WTC11 (cell line): ENCODE measurements at regions not wholly inside any gene's neighbourhood (a gene's known extent, or its start where the extent isn't known, plus 50 kb on each side); places are given as distances from the start of the nearest gene placed in this dataset.

Experiments used
- ATAC-seq: fragments of 200-7000 bp; cut with Tn5 transposase; 2 replicates; pipeline ENCODE4 v1.10.0; 2021; ENCODE audit warnings: mild to moderate bottlenecking, moderate library complexity
- CTCF ChIA-PET: fragments of 300-600 bp; sonication (Branson Sonifier 250); formaldehyde crosslinking; loops from one replicate; lab custom pipeline; 2021; ENCODE audit warnings: antibody characterized with exemption; lab: Charles Lee
- POLR2A ChIA-PET: fragments of 350-600 bp; sonication (Branson Sonifier 250); formaldehyde crosslinking; loops from one replicate; lab custom pipeline; 2021; ENCODE audit warnings: antibody characterized with exemption; lab: Charles Lee
- DNase-seq: peaks from one replicate; pipeline ENCODE4 v3.0.0; 2021; ENCODE audit warnings: low spot score
- H3K27ac Mint-ChIP-seq: 2 replicates; pipeline ENCODE4 v1.8.0; 2021; ENCODE audit warnings: mixed read lengths
- H3K27me3 Mint-ChIP-seq: 2 replicates; pipeline ENCODE4 v1.8.0; 2021; ENCODE audit warnings: low read depth, mild to moderate bottlenecking, moderate library complexity, mixed read lengths
- H3K36me3 Mint-ChIP-seq: 2 replicates; pipeline ENCODE4 v1.8.0; 2021; ENCODE audit warnings: mixed read lengths
- H3K4me1 Mint-ChIP-seq: 2 replicates; pipeline ENCODE4 v1.8.0; 2022; ENCODE audit warnings: mixed read lengths
- H3K4me3 Mint-ChIP-seq: 2 replicates; pipeline ENCODE4 v1.8.0; 2021; ENCODE audit warnings: mild to moderate bottlenecking, moderate library complexity, mixed read lengths
- H3K9me3 Mint-ChIP-seq: 2 replicates; pipeline ENCODE4 v1.8.0; 2021; ENCODE audit warnings: mixed read lengths
- ATF1 ChIP-seq: sonication (generic); formaldehyde crosslinking; IDR thresholded peaks from 2 replicates; pipeline ENCODE4 v1.8.1; 2023; ENCODE audit warnings: mild to moderate bottlenecking, moderate library complexity, missing genetic modification reagents
- ATF2 ChIP-seq: sonication (generic); formaldehyde crosslinking; IDR thresholded peaks from 2 replicates; pipeline ENCODE4 v1.8.1; 2022; ENCODE audit warnings: low read depth, missing genetic modification reagents, borderline replicate concordance
- ESRRA ChIP-seq: sonication (generic); formaldehyde crosslinking; IDR thresholded peaks from 2 replicates; pipeline ENCODE4 v1.8.1; 2022; ENCODE audit warnings: mild to moderate bottlenecking, missing genetic modification reagents, borderline replicate concordance
- FOXP4 ChIP-seq: sonication (generic); formaldehyde crosslinking; IDR thresholded peaks from 2 replicates; pipeline ENCODE4 v1.8.0; 2022; ENCODE audit warnings: mild to moderate bottlenecking, missing genetic modification reagents
- HMGA2 ChIP-seq: fragments of 250-450 bp; sonication (Bioruptor Pico); IDR thresholded peaks from 2 replicates; pipeline ENCODE4 v1.4.0; 2021; ENCODE audit warnings: mild to moderate bottlenecking, moderate library complexity
- MYBL2 ChIP-seq: sonication (generic); formaldehyde crosslinking; IDR thresholded peaks from 2 replicates; pipeline ENCODE4 v1.8.1; 2023; ENCODE audit warnings: mild to moderate bottlenecking, moderate library complexity, missing genetic modification reagents
- NFYB ChIP-seq: sonication (generic); formaldehyde crosslinking; conservative IDR thresholded peaks from 2 replicates; pipeline ENCODE4 v1.8.0; 2022; ENCODE audit warnings: low read depth, missing genetic modification reagents
- NR3C1 ChIP-seq: sonication (generic); formaldehyde crosslinking; conservative IDR thresholded peaks from 2 replicates; pipeline ENCODE4 v1.8.1; 2023; ENCODE audit warnings: low read depth, mild to moderate bottlenecking, missing genetic modification reagents
- RELA ChIP-seq: sonication (generic); formaldehyde crosslinking; IDR thresholded peaks from 2 replicates; pipeline ENCODE4 v1.8.1; 2022; ENCODE audit warnings: missing genetic modification reagents, mild to moderate bottlenecking, borderline replicate concordance
- RORB ChIP-seq: fragments of 250-450 bp; sonication (Bioruptor Pico); IDR thresholded peaks from 2 replicates; pipeline ENCODE4 v1.9.0; 2021; ENCODE audit warnings: mild to moderate bottlenecking
- TEAD4 ChIP-seq: sonication (generic); formaldehyde crosslinking; IDR thresholded peaks from 2 replicates; pipeline ENCODE4 v1.8.0; 2022; ENCODE audit warnings: mild to moderate bottlenecking, missing genetic modification reagents
- ZBTB43 ChIP-seq: sonication (generic); formaldehyde crosslinking; IDR thresholded peaks from 2 replicates; pipeline ENCODE4 v1.8.1; 2023; ENCODE audit warnings: mild to moderate bottlenecking, missing genetic modification reagents
- ZNF396 ChIP-seq: fragments of 250-450 bp; sonication (Bioruptor Pico); IDR thresholded peaks from 2 replicates; pipeline ENCODE4 v1.8.0; 2021; ENCODE audit warnings: mild to moderate bottlenecking, moderate library complexity, borderline replicate concordance
- TF ChIP-seq, protein P1 (sequence below): sonication (generic); formaldehyde crosslinking; IDR thresholded peaks from 2 replicates; pipeline ENCODE4 v1.8.0; 2022; ENCODE audit warnings: mild to moderate bottlenecking, missing genetic modification reagents
- TF ChIP-seq, protein P2 (sequence below): fragments of 250-450 bp; sonication (Bioruptor Pico); IDR thresholded peaks from 2 replicates; pipeline ENCODE4 v1.9.0; 2021; ENCODE audit warnings: moderate library complexity, mild to moderate bottlenecking, inconsistent platforms, borderline replicate concordance
- TF ChIP-seq, protein P3 (sequence below): sonication (generic); formaldehyde crosslinking; conservative IDR thresholded peaks from 2 replicates; pipeline ENCODE4 v1.8.1; 2022; ENCODE audit warnings: mild to moderate bottlenecking, missing genetic modification reagents
- TF ChIP-seq, protein P4 (sequence below): sonication (generic); formaldehyde crosslinking; IDR thresholded peaks from 2 replicates; pipeline ENCODE4 v1.8.1; 2022; ENCODE audit warnings: mild to moderate bottlenecking, missing genetic modification reagents, moderate library complexity, borderline replicate concordance
- TF ChIP-seq, protein P5 (sequence below): sonication (generic); formaldehyde crosslinking; conservative IDR thresholded peaks from 2 replicates; pipeline ENCODE4 v1.8.1; 2023; ENCODE audit warnings: mild to moderate bottlenecking, low read depth, missing genetic modification reagents, moderate library complexity
- TF ChIP-seq, protein P6 (sequence below): sonication (generic); formaldehyde crosslinking; IDR thresholded peaks from 2 replicates; pipeline ENCODE4 v1.8.0; 2023; ENCODE audit warnings: missing genetic modification reagents

- POLR2A ChIA-PET = no interaction called here
- Mint-ChIP-seq H3K36me3 (no peaks in the 10 kb centered on the region), H3K27me3 (peaks cover 7% of the 10 kb centered on the region), H3K27ac (no peak overlapping the region), H3K4me3 (no peak overlapping the region), H3K9me3 (no peaks in the 10 kb centered on the region), H3K4me1 (peaks cover 5% of the 10 kb centered on the region)
- TF ChIP-seq, protein P1, sequence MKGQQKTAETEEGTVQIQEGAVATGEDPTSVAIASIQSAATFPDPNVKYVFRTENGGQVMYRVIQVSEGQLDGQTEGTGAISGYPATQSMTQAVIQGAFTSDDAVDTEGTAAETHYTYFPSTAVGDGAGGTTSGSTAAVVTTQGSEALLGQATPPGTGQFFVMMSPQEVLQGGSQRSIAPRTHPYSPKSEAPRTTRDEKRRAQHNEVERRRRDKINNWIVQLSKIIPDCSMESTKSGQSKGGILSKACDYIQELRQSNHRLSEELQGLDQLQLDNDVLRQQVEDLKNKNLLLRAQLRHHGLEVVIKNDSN = no peak
- TF ChIP-seq TEAD4 (CRISPR knock-in tag) (no peak), NR3C1 (CRISPR knock-in tag) (no peak), RORB (CRISPR knock-in tag) (no peak), ZBTB43 (CRISPR knock-in tag) (no peak), ATF1 (no peak), ESRRA (CRISPR knock-in tag) (no peak), RELA (CRISPR knock-in tag) (no peak)
- TF ChIP-seq, protein P2, sequence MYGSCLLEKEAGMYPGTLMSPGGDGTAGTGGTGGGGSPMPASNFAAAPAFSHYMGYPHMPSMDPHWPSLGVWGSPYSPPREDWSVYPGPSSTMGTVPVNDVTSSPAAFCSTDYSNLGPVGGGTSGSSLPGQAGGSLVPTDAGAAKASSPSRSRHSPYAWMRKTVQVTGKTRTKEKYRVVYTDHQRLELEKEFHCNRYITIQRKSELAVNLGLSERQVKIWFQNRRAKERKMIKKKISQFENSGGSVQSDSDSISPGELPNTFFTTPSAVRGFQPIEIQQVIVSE (CRISPR knock-in tag) = no peak
- TF ChIP-seq, protein P3, sequence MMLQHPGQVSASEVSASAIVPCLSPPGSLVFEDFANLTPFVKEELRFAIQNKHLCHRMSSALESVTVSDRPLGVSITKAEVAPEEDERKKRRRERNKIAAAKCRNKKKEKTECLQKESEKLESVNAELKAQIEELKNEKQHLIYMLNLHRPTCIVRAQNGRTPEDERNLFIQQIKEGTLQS = no peak
- TF ChIP-seq, protein P4, sequence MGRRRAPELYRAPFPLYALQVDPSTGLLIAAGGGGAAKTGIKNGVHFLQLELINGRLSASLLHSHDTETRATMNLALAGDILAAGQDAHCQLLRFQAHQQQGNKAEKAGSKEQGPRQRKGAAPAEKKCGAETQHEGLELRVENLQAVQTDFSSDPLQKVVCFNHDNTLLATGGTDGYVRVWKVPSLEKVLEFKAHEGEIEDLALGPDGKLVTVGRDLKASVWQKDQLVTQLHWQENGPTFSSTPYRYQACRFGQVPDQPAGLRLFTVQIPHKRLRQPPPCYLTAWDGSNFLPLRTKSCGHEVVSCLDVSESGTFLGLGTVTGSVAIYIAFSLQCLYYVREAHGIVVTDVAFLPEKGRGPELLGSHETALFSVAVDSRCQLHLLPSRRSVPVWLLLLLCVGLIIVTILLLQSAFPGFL (CRISPR knock-in tag) = no peak
- TF ChIP-seq, protein P5, sequence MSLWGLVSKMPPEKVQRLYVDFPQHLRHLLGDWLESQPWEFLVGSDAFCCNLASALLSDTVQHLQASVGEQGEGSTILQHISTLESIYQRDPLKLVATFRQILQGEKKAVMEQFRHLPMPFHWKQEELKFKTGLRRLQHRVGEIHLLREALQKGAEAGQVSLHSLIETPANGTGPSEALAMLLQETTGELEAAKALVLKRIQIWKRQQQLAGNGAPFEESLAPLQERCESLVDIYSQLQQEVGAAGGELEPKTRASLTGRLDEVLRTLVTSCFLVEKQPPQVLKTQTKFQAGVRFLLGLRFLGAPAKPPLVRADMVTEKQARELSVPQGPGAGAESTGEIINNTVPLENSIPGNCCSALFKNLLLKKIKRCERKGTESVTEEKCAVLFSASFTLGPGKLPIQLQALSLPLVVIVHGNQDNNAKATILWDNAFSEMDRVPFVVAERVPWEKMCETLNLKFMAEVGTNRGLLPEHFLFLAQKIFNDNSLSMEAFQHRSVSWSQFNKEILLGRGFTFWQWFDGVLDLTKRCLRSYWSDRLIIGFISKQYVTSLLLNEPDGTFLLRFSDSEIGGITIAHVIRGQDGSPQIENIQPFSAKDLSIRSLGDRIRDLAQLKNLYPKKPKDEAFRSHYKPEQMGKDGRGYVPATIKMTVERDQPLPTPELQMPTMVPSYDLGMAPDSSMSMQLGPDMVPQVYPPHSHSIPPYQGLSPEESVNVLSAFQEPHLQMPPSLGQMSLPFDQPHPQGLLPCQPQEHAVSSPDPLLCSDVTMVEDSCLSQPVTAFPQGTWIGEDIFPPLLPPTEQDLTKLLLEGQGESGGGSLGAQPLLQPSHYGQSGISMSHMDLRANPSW (CRISPR knock-in tag) = no peak
- TF ChIP-seq, protein P6, sequence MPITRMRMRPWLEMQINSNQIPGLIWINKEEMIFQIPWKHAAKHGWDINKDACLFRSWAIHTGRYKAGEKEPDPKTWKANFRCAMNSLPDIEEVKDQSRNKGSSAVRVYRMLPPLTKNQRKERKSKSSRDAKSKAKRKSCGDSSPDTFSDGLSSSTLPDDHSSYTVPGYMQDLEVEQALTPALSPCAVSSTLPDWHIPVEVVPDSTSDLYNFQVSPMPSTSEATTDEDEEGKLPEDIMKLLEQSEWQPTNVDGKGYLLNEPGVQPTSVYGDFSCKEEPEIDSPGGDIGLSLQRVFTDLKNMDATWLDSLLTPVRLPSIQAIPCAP (CRISPR knock-in tag) = no peak
- CTCF ChIA-PET = no interaction called here
- DNase-seq = no peak
- no peak for ATAC-seq
Observed at GRCh38 chr11:27882066-27882697, 181.9 kb upstream of the BDNF start.

GRCh38 chr11:27875831-27876775 lies 175.8 kb upstream of the BDNF start:
- no peak overlapping the region for H3K27ac Mint-ChIP-seq
- DNase-seq (no peak), ATAC-seq (no peak)
- CTCF ChIA-PET = no interaction called here
- POLR2A ChIA-PET = no interaction called here
- peaks cover 3% of the 10 kb centered on the region for H3K27me3 Mint-ChIP-seq
- H3K36me3 Mint-ChIP-seq = no peaks in the 10 kb centered on the region
- no peak overlapping the region for H3K4me3 Mint-ChIP-seq
- TF ChIP-seq MYBL2 (CRISPR knock-in tag) (no peak), NFYB (CRISPR knock-in tag) (no peak), HMGA2 (CRISPR knock-in tag) (no peak), ZBTB43 (CRISPR knock-in tag) (no peak), ZNF396 (no peak), FOXP4 (no peak), ATF2 (CRISPR knock-in tag) (no peak)
- H3K4me1 Mint-ChIP-seq = no peaks in the 10 kb centered on the region
- H3K9me3 Mint-ChIP-seq = peaks cover 6% of the 10 kb centered on the region
